Ovary (tissue), 3 donors: ENCODE measurements at regions not wholly inside any gene's neighbourhood (a gene's known extent, or its start where the extent isn't known, plus 50 kb on each side); places are given as distances from the start of the nearest gene placed in this dataset.

Source experiments
- CTCF ChIP-seq, 3 donors: fragments of 450-650 bp in 2 of 3; fragments of 200-600 bp in 1 of 3; IDR thresholded peaks; one replicate each; pipeline versions ENCODE4 v1.5.1 to v1.8.0; 2016 to 2022; ENCODE audit warnings: antibody characterized with exemption in 3 of 3, mild to moderate bottlenecking in 1 of 3
- POLR2A ChIP-seq: fragments of 450-650 bp; IDR thresholded peaks from one replicate; pipeline ENCODE4 v1.6.1; 2017; ENCODE audit warnings: antibody characterized with exemption, mild to moderate bottlenecking, moderate library complexity
- donor health status: DM: no; HTN: no; CAD: no.

DNA sequence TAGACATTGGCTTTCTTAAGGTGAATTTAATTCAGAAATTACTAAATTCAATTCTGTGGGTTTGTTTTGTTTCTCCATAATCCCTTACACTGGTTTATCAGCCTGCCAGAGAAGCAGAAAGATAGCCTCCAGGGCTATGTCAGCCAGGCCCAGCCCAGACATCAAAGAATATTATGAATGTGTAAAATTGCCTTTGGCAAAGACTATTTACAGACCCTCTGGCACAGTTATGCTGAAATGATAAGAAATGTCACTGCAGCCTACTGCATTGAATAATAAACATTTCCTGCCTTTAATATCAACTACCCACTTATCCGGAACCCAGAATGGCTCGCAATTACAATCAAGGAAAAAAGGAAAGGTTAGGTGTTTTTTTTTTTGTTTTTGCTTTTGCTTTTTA is 562.5 kb upstream of the LRRC4C start:
- no peak for TF ChIP-seq CTCF (IDR thresholded peaks at IDR 0.05)
- TF ChIP-seq POLR2A, result no peak
